ENCODE measurements at regions not wholly inside any gene's neighbourhood (a gene's known extent, or its start where the extent isn't known, plus 50 kb on each side); places are given as distances from the start of the nearest gene placed in this dataset.

DNA sequence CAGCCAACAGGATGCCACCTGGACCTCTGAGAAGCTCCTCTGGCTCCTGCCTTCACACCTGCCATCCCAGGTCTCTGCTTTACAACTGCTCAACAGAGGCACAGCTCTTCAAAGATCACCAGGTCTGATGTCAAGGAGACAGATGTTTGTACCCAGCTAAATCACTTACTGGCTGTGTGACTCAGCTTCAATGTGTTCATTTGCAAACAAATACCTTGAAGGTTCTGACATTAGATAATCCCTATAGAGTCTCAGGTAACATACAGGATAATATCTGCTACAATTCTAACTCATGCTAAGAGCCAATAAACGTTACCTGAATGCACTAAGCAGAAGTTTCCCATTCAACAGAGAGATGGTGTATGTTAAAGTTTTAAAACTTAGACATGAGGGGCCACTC is 163.4 kb upstream of the IGF1R start:
- no peak for DNase-seq

DNA sequence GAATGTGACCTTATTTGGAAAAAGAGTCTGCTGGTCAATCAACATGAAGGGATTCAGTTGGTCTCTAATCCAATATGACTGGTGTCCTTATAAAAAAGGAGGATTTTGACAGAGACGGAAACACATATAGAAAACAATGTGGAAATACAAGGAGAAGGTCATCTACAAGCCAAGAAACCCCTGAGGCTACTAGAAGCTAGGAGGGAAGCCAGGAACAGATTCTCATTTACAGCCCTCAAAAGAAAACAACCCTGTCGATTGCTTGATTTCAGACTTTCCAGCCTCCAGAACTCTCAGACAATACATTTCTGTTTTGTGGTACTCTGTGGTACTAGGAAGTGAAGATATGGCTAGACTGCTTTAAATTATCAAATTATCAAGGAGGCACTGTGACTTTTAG is 162.9 kb upstream of the IGF1R start:
- DNase-seq = no peak

DNA sequence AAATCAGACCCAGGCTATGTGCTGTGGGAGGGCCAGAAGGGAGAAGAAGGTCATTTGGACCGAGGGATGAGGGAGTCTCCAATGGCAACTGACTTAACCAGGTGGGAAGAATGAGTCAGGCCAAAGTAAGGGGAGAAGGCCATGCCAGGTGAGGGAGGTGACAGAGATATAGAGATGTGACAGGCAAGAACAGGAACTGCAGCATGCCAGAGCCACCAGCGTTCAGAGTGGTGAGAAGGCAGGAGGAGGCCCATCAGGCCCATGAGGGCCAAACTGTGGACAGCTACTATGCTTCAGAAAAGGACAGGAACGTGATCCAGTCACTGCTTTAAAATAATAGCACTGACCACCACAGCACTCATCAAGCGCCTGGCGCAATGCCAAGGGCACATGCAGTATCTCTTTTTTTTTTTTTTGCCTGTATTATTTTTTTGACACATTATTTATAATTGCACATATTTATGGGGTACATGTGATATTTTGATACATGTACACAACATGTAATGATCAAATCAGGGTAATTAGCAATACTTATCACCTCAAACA is 154.3 kb upstream of the IGF1R start:
- DNase-seq = no peak

DNA sequence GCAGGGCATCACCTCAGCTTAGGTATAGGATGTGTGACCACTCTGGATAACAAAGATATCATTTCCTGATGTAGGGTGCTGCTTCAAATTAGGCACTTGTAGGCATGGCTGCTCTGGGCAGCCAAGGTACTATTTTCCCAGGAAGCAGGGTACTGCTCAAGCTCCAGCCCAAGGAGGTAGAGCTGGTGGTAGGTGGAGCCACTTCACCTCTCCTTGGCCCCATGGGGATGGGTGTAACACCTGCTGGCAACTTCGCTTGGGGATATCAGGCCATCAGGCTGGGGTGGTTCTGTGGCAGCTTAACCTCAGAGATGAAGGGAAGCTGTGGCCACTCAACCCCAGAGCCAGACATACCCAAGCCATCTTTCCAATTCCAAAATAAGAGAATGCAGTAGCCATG is 147.1 kb upstream of the IGF1R start:
- DNase-seq = no peak

DNA sequence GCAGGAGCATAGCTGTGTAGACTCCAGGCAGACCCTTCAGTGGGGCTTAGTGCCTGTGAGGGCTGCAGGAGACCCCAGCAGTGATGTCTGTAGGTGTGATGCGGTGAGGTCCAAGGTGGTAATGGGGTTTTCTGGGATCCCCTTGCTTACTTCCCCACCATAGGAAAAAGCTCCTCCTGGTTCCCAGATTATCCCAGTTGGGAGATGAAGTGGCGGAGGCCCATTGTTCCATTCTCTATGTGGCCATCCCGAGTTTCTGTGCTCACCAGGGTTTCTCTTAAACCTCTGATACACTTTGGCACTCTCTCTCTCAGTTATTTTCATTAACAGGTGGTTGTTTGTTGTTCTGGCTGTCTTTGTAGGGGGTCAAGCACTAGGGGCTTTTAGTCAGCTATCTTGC is 146.7 kb upstream of the IGF1R start:
- no peak for DNase-seq

DNA sequence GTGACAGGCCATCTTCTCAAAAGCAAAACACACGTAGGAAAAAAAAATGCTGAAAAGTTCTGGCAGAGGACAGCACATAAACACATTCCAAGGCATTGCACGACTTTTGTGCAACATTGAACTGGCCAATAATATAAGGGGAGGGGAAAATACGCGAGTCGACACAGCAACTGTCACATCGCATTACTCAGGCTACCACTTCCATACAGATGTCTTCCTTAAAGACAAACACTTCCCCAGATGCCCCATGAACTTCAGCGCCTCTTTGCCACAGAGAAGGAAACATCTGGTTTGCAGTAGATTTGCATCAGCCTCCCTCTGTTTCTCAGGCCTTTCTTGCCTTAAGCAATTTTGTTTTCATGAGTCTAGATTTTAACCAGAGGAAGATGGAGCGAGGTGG is 144.4 kb upstream of the IGF1R start:
- no peak for DNase-seq

DNA sequence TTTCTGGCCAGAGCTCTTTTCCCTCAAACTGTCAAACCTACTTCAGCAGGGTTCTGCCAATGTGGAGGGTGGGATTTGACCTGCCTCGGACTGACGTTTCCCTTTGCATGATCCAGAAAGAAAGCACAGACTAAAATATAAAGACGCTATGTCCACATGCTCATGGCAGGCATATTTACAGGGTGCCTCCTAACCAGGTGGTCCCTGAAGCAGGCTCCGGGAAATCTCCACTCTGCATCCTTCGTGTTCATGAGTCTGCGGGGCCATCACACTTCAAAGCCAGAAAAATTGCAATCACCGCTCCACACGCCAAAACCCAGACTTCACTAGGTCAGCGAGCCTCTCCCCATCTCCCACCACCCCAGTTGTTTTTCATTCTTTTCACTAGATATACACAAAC is 143.3 kb upstream of the IGF1R start:
- no peak for DNase-seq

DNA sequence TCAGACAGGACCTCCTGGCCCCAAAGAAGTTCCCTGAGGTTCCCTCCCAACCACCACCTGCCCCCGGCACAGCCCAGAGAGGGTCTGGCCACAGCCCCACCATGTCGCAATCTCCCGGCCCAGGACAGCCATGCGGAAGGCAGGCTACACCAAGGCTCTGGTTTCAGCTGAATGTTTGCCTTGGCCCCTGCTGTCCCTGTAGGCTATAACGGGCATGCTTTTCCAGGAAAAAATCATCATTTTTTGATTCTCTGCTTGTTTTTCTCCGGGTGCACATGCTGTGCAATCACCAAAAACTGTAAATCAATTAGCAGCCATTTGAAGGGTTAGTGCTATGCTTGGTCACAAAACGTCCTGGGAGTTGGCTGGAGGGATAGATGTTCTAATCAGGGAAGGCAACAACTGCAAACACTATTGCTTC is 142.7 kb upstream of the IGF1R start:
- no peak for DNase-seq

DNA sequence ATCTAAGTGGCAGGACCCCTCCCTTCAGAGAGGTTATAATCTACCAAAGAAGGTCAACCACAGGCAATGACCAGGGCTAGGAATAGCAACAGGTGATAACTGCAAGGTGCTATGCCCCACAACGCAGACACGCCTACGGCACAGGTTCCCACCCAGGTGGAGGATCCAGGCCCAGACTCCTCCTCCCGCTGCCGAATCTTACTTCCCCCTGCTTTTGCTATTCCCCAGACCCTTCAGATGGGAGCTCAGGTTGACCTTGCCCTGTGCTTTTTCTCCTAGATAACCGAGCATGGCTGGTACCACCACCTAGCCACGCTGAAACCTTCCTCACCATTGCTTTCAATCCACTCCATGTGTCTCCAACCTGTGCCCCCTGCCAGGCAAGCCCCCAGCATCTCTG is 142.2 kb upstream of the IGF1R start:
- DNase-seq = no peak

DNA sequence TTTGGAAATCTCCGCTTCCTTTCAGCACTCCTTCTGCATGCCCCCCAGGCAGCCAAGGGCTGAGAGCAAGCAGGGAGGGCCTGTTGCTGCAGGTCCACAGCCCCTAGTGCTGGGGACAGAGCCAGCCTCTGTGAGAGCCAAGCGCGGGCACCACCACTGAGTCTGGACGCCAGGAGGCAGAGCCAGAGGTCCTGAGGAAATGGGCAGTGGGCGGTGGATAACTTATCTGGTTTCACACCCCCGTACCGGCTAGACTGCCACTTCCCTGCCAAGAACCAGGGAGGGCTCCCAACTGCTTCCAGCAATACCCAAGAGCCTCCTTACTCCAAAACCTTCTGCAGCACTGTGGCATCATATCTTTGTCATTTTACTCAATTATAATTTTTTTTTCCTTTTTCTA is 141.6 kb upstream of the IGF1R start:
- no peak for DNase-seq

DNA sequence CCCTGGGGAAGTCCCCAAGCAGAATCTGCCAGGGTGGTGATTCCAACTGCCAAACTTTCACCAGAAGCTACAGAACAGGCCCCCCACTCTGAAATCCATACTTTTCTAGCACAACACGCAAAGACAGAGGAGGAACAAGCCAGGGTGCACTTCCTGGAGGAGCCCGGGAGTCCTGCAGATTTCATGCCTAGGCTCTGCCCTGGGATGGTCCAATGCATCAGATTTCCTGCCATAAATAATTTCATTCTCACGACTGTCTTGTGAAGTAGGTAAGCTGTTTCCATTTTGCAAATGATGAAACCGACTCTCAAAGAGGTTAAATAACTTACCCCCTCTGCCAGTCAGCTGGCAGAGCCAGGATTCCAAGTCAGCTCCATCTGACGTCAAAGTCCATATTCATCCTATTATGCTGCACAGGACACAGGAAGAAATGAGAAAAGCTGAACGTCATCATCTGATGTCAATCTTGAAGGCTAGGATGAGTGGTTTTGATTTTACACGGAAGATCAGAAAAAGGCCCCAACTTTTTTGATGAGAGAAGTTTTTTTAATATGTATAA is 134.8 kb upstream of the IGF1R start:
- no peak for DNase-seq

DNA sequence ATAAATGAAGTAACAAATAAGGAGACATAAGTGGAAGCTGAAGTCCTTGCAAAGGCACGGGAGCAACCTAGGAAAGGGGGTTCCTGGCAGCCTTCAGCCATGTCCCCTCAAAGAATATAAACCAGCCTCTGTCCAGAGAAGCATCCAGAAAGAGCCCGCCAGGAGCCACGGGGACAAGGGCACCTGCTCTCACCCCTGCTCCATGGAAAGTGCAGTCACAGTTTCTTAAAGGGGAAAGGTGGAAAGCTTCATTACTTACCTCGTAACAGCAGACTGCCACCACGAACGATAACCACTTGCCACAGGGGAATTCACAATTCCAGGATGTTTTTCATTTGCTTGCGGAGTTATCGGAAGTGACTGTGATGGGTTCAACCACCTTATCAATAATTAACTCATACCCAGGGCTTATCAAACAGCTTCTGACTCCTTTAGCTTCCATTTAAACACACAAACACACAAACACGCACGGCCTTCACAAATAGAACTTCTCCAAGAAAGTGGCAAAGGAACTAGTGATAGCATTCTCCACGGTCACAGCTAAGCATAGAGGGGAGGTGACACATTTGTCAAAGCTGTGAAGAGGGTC is 134.2 kb upstream of the IGF1R start:
- no peak for DNase-seq

DNA sequence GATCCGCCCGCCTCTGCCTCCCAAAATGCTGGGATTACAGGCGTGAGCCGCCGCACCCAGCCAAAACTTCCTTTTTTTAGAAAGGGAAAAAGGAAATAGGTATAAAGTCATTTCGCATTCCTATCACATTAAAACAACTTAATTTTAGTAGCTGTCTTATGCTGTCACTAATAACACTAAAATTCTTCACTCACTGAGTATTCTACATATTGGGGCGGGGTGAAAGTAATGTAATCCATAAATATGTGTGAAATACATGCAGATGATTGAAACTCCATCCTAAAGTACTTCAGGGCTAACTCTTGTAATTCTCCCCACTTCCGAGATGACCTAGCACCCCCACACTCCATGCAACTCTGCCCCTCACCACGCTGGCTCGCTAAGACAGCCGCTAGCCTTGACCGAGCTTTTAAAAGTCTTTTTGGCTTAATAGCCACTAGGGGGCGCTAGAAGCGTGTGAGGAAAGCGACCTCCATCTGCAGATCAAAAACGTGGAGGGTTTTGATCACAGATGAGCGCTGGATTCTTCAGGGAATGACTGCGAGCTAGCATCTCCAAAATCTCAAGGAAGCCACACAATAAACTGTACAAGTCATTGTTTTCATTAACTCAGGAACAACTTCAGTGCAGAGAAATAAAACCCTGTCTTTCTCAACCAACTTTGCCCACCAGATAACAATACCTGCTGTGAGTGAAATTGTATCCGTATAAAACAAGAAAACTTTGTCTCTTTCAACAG is 129.3 kb upstream of the IGF1R start:
- peak; percentile 30 for DNase-seq

DNA sequence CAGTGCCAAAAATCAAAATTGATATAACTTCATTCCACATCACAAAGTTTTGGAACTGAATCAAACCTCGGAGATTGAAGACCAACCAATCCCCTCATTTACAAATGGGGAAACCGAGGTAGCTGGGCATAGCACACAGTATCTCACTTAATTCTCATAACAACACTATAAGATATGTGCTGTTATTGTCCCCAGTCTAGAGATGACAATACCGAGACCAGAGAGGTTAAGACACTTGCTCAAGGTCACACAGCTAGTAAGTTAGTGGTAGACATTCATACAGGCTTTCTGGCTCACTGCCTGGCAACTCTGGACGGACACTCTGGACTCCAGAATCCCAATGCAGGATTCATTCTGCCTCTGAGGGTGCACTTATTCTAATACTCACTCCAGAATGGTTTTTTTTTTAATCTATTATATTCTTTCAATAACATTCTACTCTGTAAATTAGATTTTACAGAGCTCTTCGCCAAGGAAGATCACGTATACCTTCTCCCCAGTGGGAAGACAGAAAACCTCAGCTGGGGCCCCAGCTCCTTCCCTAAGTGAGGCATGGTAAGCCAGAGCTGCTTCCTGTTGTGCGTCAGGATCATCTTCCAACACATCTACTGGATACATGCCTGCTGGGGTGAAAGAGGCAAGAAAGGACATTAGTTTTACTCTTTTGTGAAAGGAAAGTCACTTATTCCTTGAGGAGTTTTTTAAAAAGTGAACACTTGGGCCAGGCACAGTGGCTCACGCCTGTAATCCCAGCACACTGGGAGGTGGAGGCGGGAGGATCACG is 128.4 kb upstream of the IGF1R start:
- DNase-seq = no peak

DNA sequence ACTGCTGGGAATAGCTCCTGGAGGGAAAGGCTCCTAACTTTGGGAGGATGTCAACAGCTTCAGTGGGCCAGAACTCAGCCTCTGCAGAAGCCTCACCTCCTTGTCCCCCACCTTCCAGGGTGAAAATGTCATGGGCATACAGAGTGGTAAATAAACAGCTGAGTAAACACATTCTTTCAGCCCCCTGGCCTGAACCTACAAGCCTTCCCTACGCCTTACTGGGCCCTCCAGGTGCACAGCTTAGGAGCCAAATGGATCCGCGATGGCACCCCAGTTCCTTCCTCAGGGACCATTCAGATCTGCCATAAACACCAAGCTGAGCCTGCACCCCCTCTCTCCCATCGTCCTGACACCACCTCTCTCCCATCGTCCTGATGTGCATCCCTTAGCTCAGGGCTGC is 126.2 kb upstream of the IGF1R start:
- no peak for DNase-seq

DNA sequence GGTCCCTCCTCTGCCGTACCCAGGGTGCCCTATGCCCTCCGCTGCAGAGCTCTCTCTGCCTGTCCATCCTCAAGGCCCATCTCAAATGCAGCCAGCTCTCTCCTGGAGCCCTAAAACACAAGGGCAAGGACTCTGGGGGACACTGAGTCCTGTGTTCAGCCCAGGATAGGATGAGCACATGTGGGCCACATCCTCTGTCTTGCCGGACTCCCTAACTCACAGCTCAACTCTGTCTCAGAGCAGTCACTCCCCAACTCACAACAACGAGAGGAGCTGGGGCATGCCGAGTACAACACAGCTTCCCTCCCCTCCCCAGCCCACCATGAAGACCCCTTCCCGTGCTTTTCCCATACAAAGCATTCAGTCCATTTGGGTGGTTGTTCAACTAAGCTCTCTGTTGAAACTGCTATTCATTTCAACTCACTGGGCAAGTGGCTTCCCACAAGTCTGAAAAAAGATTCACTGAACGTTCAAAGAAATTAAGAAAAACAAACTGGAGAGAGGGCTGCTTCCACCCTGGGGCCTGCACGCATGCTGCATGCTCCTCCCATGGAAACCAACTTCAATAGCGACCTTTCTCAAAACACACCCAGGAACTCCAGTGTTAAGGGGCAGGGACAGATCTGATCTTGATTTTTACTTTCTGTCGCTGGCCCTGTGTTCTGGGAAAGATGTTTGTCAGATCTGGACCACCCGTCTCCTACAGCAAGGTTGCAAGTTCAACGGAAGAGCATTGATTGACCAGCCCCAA is 124.3 kb upstream of the IGF1R start:
- no peak for DNase-seq

DNA sequence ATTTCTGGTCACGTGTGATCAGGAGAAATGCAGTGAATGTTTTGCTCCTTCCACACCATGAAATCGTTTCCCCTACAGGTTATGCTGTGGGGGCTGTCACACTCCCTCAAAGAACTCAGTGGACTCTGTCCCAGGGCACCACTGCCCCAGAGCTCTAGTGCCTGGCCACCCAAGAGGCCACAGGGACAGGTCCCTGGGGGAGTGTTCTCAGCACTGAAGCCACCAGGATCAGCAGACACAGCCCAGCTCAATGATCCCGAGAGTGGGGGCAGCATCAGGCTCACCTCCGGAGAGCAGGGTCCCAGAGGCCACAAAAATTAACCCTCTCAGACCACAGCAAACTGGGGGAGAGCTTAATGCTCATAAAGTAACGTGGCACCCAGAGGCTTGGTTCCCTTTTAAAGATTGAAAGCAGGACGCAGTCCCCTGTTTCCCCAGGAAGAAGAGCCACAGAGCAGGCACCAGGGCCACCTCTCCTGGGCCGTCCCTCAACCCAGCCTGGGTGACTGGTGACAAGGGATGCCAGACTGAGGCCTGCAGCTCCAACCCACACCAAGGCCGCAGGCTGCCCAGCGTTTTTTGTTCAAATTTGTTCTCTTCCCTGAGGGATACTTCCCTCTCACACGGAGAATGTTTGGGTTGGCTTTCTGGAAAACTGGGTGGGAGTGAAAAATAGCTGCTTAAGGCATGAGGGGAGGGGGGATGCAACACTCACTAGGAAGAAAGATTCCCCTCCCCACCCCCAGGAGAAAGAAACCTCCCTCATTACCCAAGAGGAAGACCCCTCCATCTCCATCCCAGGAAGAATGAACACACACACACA is 123.3 kb upstream of the IGF1R start:
- DNase-seq = no peak

DNA sequence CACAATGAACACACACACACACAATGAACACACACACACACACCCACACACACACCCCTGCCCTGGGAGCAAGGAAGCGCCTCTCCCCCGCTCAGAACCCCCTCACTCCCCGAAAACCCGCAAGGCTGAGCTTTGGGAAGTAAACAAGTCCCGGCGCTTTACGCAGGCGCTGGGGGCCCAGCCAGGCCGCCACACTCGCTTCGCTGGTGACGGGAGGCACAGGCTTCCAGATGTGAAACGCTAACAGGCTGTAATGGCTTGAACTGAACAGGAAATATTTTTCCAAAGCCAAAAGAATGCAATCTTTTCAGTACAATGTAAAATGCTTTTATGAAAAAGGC is 122.7 kb upstream of the IGF1R start:
- DNase-seq = no peak

DNA sequence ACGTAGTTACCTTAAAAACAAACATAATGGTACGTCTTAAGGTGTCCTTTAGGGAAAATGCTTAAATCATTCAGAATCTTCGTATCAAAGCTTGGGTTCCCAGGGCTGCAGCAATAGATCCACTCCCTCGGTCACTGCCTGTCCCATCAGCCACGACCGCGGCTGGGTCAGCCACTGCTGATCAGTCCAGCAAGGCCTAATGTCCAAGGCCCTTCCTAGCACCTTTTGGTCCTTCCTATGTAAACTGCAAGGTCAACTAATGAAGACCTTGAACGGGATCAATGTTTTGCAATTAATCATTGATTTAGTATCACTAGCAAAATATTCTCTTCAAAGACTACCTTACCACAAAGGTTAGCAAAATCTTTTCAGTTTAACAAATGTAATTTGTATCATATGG is 122.2 kb upstream of the IGF1R start:
- no peak for DNase-seq

DNA sequence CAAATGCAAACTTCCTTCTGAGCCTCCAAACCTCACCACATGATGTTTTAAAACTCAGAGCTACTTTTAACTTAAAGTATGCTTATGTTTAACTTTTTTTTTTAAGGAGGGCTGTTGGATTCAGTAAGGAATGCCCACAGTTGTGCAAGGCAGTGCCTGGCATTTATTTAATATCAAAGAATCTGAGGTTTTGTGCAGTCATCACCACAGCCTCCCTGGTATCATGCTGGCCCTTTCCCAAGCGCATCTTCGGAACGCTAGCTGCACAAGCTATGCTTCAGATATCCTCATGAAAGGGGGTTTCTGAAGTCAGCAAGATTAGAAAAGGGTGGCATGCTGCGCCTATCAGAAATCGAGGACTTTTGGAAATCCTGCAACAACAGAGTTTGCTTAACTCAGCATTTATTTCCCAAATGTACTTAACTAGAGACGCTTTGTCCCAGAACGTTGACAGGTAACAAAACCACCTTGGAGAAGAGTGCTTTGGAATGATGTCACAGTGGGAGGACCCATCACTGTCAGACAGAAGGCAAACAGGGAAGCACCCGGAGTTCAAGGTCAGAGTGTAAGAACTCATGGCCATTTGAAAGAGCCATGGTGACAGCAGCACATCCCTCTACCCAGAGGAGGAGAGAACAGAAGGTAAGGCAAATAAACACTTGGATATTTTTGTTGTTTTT is 120.2 kb upstream of the IGF1R start:
- DNase-seq = no peak

All from NCI-H2107 (cell line).